Ureter (tissue), 1 donor: ENCODE measurements at regions not wholly inside any gene's neighbourhood (a gene's known extent, or its start where the extent isn't known, plus 50 kb on each side); places are given as distances from the start of the nearest gene placed in this dataset.

ENCODE experiments used
- DNase-seq: peaks from one replicate; pipeline ENCODE4 v3.0.0-alpha.2; 2020; ENCODE audit warnings: low spot score
- donor health status: DM: yes; HTN: yes; CAD: no.

- peak; percentile 30 for DNase-seq
Observed at GRCh38 chr14:96638041-96638855, 136.1 kb downstream of the PAPOLA start.

- peak; percentile 26 for DNase-seq
Observed at GRCh38 chr14:96639550-96639949, 137.4 kb downstream of the PAPOLA start.

- no peak for DNase-seq
Observed at GRCh38 chr14:96648506-96649326, 146.5 kb downstream of the PAPOLA start.

- DNase-seq: no peak
Observed at GRCh38 chr14:96649327-96649601, 147.1 kb downstream of the PAPOLA start.

GRCh38 chr14:96653597-96653996 is 143.6 kb upstream of the VRK1 start:
- DNase-seq: no peak

- no peak for DNase-seq
Observed at GRCh38 chr14:96658611-96659010, 138.6 kb upstream of the VRK1 start.

- no peak for DNase-seq
Observed at GRCh38 chr14:96660123-96660522, 137.1 kb upstream of the VRK1 start.

- DNase-seq: no peak
Observed at GRCh38 chr14:96660667-96661066, 136.5 kb upstream of the VRK1 start.

- no peak for DNase-seq
Observed at GRCh38 chr14:96661244-96661969, 135.8 kb upstream of the VRK1 start.

- DNase-seq: no peak
Observed at GRCh38 chr14:96662116-96662970, 134.8 kb upstream of the VRK1 start.

- DNase-seq: no peak
Observed at GRCh38 chr14:96663076-96663475, 134.1 kb upstream of the VRK1 start.

GRCh38 chr14:96663491-96664067 is 133.6 kb upstream of the VRK1 start:
- no peak for DNase-seq

GRCh38 chr14:96666088-96666487 is 131.1 kb upstream of the VRK1 start:
- DNase-seq: no peak

- DNase-seq: no peak
Observed at GRCh38 chr14:96670391-96670790, 126.8 kb upstream of the VRK1 start.

GRCh38 chr14:96671218-96671617 is 126.0 kb upstream of the VRK1 start:
- DNase-seq: peak; percentile 6

- no peak for DNase-seq
Observed at GRCh38 chr14:96673706-96674105, 123.5 kb upstream of the VRK1 start.

GRCh38 chr14:96674121-96674520 is 123.1 kb upstream of the VRK1 start:
- DNase-seq: no peak

- DNase-seq: no peak
Observed at GRCh38 chr14:96676166-96676565, 121.0 kb upstream of the VRK1 start.

GRCh38 chr14:96681829-96682228 is 115.4 kb upstream of the VRK1 start:
- no peak for DNase-seq

GRCh38 chr14:96682401-96682800 is 114.8 kb upstream of the VRK1 start:
- DNase-seq: no peak

- DNase-seq: no peak
Observed at GRCh38 chr14:96683562-96684289, 113.5 kb upstream of the VRK1 start.
